Mucosa of rectum (tissue), 2 donors: ENCODE measurements at regions not wholly inside any gene's neighbourhood (a gene's known extent, or its start where the extent isn't known, plus 50 kb on each side); places are given as distances from the start of the nearest gene placed in this dataset.
"Not testable (repeated sequence)": the region's sequence is repeated elsewhere in the genome, so short reads cannot be mapped to it uniquely, and the experiment has no call there.

ENCODE experiments used
- H3K27ac ChIP-seq, 2 donors: one replicate each; pipeline ENCODE4 v1.7.0; 2013; ENCODE audit warnings: inconsistent platforms in 2 of 2, low read depth in 2 of 2, low read length in 2 of 2
- H3K27me3 ChIP-seq, 2 donors: one replicate each; pipeline ENCODE4 v1.7.0; 2013; ENCODE audit warnings: low read length in 2 of 2; ENCODE audit not compliant: control insufficient read depth in 2 of 2, insufficient read depth in 2 of 2
- H3K36me3 ChIP-seq, 2 donors: one replicate each; pipeline ENCODE4 v1.7.0; 2013; ENCODE audit warnings: low read length in 2 of 2; ENCODE audit not compliant: control insufficient read depth in 2 of 2, insufficient read depth in 2 of 2
- H3K4me1 ChIP-seq, 2 donors: one replicate each; pipeline ENCODE4 v1.7.0; 2013; ENCODE audit warnings: low read length in 2 of 2, mild to moderate bottlenecking in 1 of 2; ENCODE audit not compliant: control insufficient read depth in 2 of 2, insufficient read depth in 2 of 2
- H3K4me3 ChIP-seq, 2 donors: one replicate each; pipeline ENCODE4 v1.7.0; 2013; ENCODE audit warnings: low read length in 2 of 2
- H3K9ac ChIP-seq, 2 donors: one replicate each; pipeline ENCODE4 v1.7.0; 2013; ENCODE audit warnings: low read length in 2 of 2, low read depth in 1 of 2, mild to moderate bottlenecking in 1 of 2
- H3K9me3 ChIP-seq, 2 donors: one replicate each; pipeline ENCODE4 v1.7.0; 2013; ENCODE audit warnings: low read length in 2 of 2; ENCODE audit not compliant: control insufficient read depth in 2 of 2
- donor health status: healthy.
- donor health status: Normal muscosa, but diverticular disease.

DNA sequence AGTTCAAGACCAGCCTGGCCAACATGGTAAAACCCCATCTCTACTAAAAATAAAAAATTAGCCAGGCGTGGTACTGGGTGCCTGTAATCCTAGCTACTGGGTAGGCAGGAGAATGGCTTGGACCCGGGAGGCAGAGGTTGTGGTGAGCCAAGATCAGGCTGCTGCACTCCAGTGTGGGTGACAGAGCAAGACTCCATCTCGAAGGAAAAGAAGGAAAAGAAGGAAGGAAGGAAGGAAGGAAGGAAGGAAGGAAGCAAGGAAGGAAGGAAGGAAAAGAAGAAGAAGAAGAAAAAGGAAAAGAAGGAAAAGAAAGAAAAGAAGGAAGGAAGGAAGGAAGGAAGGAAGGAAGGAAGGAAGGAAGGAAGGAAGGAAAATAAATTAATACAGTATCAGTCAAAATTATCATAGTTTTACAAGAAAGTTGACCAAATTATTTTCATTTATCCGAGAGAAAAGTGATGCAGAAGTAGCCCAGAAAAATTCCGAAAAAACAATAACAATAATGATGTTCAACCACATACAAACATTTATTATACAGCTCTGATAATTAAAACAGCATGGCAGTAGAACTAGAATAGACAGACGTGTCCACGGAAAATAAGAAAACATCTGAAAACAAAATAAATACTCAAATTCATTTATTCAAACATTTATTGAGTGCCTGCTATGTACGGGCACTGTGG lies 292.4 kb upstream of the MKLN1 start:
- H3K9me3 ChIP-seq, result no peaks in the 10 kb centered on the region
- H3K4me3 ChIP-seq, result no peak overlapping the region
- peaks cover 15 to 16% of the 10 kb centered on the region in 2 donors for H3K4me1 ChIP-seq
- H3K9ac ChIP-seq, result no peak overlapping the region
- H3K27me3 ChIP-seq, result no peaks in the 10 kb centered on the region
- H3K36me3 ChIP-seq, result no peaks in the 10 kb centered on the region
- H3K27ac ChIP-seq, result no peak overlapping the region

DNA sequence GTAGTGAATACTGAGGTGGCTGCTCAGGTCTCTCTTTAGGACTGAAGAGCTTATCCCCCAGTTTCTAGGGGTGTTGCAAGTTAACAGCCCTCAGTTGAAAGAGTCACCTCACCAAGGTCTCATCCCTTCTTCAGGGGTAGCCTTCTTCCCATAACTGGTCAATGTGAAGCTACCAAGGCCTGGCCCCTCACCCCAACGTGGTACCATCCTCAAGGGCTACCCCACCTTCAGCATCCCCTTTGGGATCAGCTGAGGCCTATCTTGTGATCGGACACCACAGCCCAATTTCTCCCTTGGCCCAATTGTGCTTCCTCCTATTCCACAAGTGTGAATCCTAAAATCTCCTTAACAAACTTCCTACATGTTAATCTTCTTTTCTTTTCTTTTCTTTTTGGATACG lies 289.5 kb upstream of the MKLN1 start:
- peaks cover 16 to 17% of the 10 kb centered on the region in 2 donors for H3K4me1 ChIP-seq
- H3K36me3 ChIP-seq, result no peaks in the 10 kb centered on the region
- H3K27ac ChIP-seq, result no peak overlapping the region
- no peak overlapping the region for H3K9ac ChIP-seq
- H3K4me3 ChIP-seq, result no peak overlapping the region
- no peaks in the 10 kb centered on the region for H3K27me3 ChIP-seq
- H3K9me3 ChIP-seq, result no peaks in the 10 kb centered on the region

DNA sequence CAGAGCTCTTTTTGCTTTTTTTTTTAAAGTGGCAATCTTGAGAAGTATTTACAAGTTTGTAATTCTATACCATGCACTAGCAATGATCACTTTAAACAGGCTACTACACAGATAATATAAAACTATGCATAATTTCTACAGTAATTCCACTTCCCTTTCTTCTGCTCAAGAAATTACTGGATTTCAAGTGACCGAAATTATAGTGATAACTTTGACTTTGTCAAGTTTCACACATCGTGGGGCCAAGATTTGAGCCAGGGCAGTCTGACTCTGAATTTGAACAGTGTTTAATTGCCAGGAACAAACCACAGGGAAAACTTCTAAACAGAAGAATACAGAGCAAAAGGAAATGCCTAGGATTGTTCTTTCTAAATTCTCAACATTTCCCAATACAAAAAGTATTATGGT lies 288.3 kb upstream of the MKLN1 start:
- peak overlapping the region; percentile 35 to 63 for H3K27ac ChIP-seq

DNA sequence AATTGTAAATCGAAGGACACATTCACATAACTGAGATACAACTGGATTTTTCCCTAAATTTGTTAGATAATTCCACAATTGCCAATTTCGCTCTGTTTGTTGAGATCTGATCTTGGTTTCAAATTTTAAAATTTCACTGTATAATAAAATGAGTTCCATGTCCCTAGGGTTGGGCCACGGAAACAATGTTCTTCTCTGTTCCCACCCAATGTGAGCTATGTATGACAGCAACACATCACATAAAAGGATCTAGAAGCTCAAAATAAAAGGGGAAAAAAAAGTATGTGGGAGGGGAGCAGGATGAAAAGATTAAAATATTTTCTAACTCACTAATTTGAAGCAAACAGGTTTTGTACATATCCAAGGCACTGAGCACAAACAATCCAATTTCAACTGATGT lies 287.8 kb upstream of the MKLN1 start:
- H3K9me3 ChIP-seq, result no peaks in the 10 kb centered on the region
- peaks cover 16 to 17% of the 10 kb centered on the region in 2 donors for H3K4me1 ChIP-seq
- no peaks in the 10 kb centered on the region for H3K36me3 ChIP-seq
- no peak overlapping the region for H3K4me3 ChIP-seq
- peak overlapping the region in 1 of 2 donors; percentile 51 for H3K9ac ChIP-seq
- peak overlapping the region; percentile 35 to 63 for H3K27ac ChIP-seq
- H3K27me3 ChIP-seq, result no peaks in the 10 kb centered on the region

More for the DNA sequence above, 288.3 kb upstream of the MKLN1 start:
- H3K36me3 ChIP-seq, result no peaks in the 10 kb centered on the region
- peaks cover 16 to 17% of the 10 kb centered on the region in 2 donors for H3K4me1 ChIP-seq
- peak overlapping the region; percentile 9 to 51 for H3K9ac ChIP-seq
- no peaks in the 10 kb centered on the region for H3K9me3 ChIP-seq
- no peaks in the 10 kb centered on the region for H3K27me3 ChIP-seq
- H3K4me3 ChIP-seq, result peak overlapping the region in 1 of 2 donors; percentile 3

DNA sequence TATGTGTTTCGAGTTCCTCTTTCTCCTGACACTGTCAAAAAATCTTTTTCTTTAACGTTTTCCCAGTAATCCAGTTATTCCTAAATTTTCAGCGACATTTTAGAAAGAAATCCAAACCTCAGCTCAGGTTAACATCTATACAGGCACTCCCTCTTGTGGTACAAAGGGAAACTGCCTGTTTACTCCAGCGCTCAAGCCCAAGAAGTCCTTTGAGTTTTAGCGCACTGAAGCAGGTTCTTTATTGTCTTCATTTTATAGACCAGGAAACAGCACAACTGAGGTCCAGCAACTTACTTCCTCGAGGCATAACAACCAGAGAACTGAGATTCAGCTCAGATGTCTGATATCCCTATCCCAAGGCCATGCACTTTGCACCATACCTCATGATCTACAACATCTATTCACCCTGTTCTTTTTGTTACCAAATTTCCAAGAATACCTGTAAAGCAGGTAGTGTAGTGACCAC lies 287.2 kb upstream of the MKLN1 start:
- no peak overlapping the region for H3K4me3 ChIP-seq
- no peak overlapping the region for H3K9ac ChIP-seq
- no peaks in the 10 kb centered on the region for H3K9me3 ChIP-seq
- peaks cover 16 to 17% of the 10 kb centered on the region in 2 donors for H3K4me1 ChIP-seq
- no peaks in the 10 kb centered on the region for H3K27me3 ChIP-seq
- H3K36me3 ChIP-seq, result no peaks in the 10 kb centered on the region
- H3K27ac ChIP-seq, result peak overlapping the region; percentile 4 to 36

DNA sequence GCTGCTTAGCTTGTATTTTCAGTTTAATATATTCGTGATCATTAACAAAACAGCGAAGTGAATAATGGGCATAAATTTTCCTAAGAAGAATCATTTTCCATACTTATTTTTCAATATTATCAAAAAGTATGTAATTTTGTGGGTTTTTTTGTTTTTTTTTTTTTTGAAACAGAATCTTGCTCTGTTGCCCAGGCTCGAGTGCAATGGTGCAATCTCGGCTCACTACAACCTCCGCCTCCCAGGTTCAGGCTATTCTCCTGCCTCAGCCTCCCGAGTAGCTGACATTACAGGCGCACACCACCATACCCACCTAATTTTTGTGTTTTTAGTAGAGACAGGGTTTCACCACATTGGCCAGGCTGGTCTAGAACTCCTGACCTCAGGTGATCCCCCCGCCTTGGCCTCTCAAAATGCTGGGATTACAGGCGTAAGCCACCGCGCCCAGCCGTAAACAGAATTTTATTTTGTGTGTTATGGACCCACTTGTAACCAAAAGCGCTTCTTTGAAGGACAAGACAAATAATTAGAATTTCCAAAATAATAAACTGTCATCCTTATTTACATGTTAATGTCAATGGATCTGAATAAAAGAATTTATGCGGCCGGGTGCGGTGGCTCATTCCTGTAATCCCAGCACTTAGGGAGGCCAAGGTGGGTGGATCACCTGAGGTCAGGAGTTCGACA lies 286.5 kb upstream of the MKLN1 start:
- not testable (repeated sequence) for H3K27me3 ChIP-seq, H3K9me3 ChIP-seq, H3K4me3 ChIP-seq, H3K36me3 ChIP-seq, H3K9ac ChIP-seq
- Histone ChIP-seq H3K4me1 (peaks cover 16 to 17% of the 10 kb centered on the region in 2 donors), H3K27ac (peak overlapping the region; percentile 4 to 36)

DNA sequence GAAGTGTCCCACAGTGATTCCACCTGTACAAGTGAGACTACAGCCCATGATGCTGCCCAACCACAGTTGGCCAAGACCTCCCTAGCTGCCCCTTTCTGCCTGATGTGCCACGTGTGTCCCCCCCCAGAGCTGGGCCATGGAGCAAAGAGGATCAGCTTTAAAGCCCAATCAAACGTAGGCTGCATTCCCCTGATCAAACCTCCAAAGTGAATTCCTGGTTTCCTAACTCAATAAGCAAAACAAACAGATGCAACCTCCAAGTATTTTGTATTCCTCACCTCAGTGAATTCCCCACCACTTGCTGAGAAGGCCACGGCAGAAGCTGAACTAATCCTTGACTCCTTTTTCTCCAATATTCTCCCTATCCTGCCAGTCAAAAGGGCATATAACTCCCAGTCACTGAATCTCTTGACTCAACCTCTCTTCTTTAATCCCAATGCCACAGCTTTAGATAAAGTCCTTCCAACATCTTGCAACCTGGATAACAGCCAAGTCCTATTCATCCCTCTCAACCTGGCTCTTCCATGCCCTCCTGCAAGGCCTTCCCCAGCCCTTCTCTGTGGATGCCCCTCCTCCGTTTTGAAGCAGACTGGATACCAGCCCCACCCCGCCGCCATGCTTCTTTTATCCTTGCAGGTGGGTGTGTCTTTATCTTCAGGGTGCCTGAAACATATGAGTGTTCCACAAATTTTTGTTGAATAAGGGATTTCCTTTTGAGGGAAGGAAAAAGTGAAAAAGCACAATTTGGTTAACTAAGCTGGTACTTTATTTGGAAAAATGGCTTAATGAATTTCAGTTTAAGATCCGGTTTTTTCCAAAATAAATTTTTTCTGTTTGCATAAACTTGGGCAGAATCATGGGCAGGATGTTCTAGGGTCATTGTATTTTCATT lies 285.2 kb upstream of the MKLN1 start:
- Histone ChIP-seq H3K4me1 (peaks cover 16 to 17% of the 10 kb centered on the region in 2 donors), H3K36me3 (no peaks in the 10 kb centered on the region), H3K27me3 (no peaks in the 10 kb centered on the region), H3K9me3 (no peaks in the 10 kb centered on the region), H3K27ac (no peak overlapping the region), H3K4me3 (no peak overlapping the region), H3K9ac (no peak overlapping the region)

DNA sequence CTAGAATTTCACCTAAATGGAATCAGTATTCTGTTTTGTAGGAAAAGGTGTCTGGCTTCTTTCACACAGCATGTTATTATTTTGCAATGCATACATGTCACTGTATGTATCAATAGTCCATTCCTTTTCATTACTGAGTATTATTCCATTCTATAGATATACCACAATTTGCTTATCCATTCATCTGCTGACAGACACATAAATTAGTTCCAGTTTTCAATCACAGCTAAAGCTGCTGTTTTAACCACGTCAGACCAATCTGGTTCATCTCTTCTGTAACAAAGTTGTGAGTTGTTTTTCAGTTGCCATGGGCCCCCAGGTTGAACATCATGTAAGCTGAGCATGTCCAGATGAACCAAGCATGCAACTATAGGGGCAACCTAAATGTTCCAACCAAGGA lies 282.1 kb upstream of the MKLN1 start:
- Histone ChIP-seq H3K27ac (no peak overlapping the region), H3K36me3 (no peaks in the 10 kb centered on the region), H3K4me3 (no peak overlapping the region), H3K27me3 (no peaks in the 10 kb centered on the region), H3K9ac (no peak overlapping the region), H3K9me3 (no peaks in the 10 kb centered on the region), H3K4me1 (peaks cover 0 to 4% of the 10 kb centered on the region in 2 donors)

DNA sequence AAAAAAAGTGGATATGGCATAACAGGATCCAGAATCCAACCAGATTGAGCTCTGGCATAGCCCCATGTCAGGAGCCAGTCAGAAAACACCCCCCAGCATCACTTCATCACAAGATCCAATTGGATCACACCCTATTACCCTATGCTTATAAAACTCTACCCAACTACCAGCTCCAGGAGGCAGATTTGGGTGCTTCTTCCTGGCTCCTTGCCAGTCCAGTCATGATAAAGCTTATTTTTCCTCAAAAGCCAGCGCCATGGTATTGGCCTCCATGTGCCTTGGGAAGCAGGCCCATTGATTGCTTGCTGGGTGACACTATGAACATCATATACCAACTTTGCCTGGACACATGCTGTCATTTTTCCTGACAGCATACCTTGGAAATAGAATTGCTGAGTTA lies 281.4 kb upstream of the MKLN1 start:
- no peak overlapping the region for H3K4me3 ChIP-seq
- H3K36me3 ChIP-seq, result no peaks in the 10 kb centered on the region
- no peaks in the 10 kb centered on the region for H3K9me3 ChIP-seq
- no peaks in the 10 kb centered on the region for H3K27me3 ChIP-seq
- H3K9ac ChIP-seq, result no peak overlapping the region
- H3K4me1 ChIP-seq, result no peaks in the 10 kb centered on the region
- H3K27ac ChIP-seq, result no peak overlapping the region
